H9 (cell line): ENCODE measurements at regions not wholly inside any gene's neighbourhood (a gene's known extent, or its start where the extent isn't known, plus 50 kb on each side); places are given as distances from the start of the nearest gene placed in this dataset.

Source experiments
- DNase-seq: peaks from one replicate; pipeline ENCODE4 v3.0.0-alpha.2; 2017
- H2AFZ ChIP-seq: one replicate; pipeline ENCODE4 v1.6.1; 2013; ENCODE audit warnings: mild to moderate bottlenecking, low read length, control low read depth, moderate library complexity
- H2AK5ac ChIP-seq: 2 replicates; pipeline ENCODE4 v1.6.1; 2013; ENCODE audit warnings: low read length, control low read depth, mixed read lengths; ENCODE audit not compliant: insufficient read length
- H2BK120ac ChIP-seq: one replicate; pipeline ENCODE4 v1.6.1; 2013; ENCODE audit warnings: low read depth, mild to moderate bottlenecking, low read length, control low read depth, inconsistent platforms; ENCODE audit not compliant: poor library complexity, severe bottlenecking
- H2BK12ac ChIP-seq: 2 replicates; pipeline ENCODE4 v1.6.1; 2013; ENCODE audit warnings: low read length, control low read depth, mixed read lengths, low read depth; ENCODE audit not compliant: insufficient read length
- H2BK15ac ChIP-seq: 2 replicates; pipeline ENCODE4 v1.6.1; 2013; ENCODE audit warnings: low read depth, low read length, control low read depth
- H2BK20ac ChIP-seq: one replicate; pipeline ENCODE4 v1.6.1; 2013; ENCODE audit warnings: low read depth, mild to moderate bottlenecking, low read length, control low read depth, inconsistent platforms; ENCODE audit not compliant: poor library complexity, severe bottlenecking
- H2BK5ac ChIP-seq: 2 replicates; pipeline ENCODE4 v1.6.1; 2013; ENCODE audit warnings: low read length, control low read depth, mixed read lengths; ENCODE audit not compliant: insufficient read length
- H3K14ac ChIP-seq: 2 replicates; pipeline ENCODE4 v1.6.1; 2013; ENCODE audit warnings: low read length, control low read depth; ENCODE audit not compliant: insufficient read depth
- H3K18ac ChIP-seq: 2 replicates; pipeline ENCODE4 v1.6.1; 2013; ENCODE audit warnings: low read depth, mild to moderate bottlenecking, mixed read lengths, low read length, control low read depth; ENCODE audit not compliant: insufficient read length
- H3K23ac ChIP-seq: 2 replicates; pipeline ENCODE4 v1.6.1; 2013; ENCODE audit warnings: low read length, control low read depth, mixed read lengths, low read depth; ENCODE audit not compliant: insufficient read length
- H3K23me2 ChIP-seq: 2 replicates; pipeline ENCODE4 v1.6.1; 2013; ENCODE audit warnings: low read depth, mild to moderate bottlenecking, mixed read lengths, low read length, control low read depth; ENCODE audit not compliant: insufficient read length, poor library complexity, severe bottlenecking
- H3K27ac ChIP-seq: 2 replicates; pipeline ENCODE4 v1.5.1; 2013; ENCODE audit warnings: low read length, control low read depth, mixed read lengths, low read depth; ENCODE audit not compliant: insufficient read length
- H3K27me3 ChIP-seq: 2 replicates; pipeline ENCODE4 v1.6.1; 2013; ENCODE audit warnings: low read length, control low read depth, inconsistent platforms; ENCODE audit not compliant: insufficient read depth
- H3K4ac ChIP-seq: 2 replicates; pipeline ENCODE4 v1.6.1; 2013; ENCODE audit warnings: low read depth, mild to moderate bottlenecking, control low read depth, inconsistent platforms, low read length, moderate library complexity
- H3K4me1 ChIP-seq: 2 replicates; pipeline ENCODE4 v1.6.1; 2013; ENCODE audit warnings: low read length, control low read depth, inconsistent platforms; ENCODE audit not compliant: insufficient read depth
- H3K4me2 ChIP-seq: 2 replicates; pipeline ENCODE4 v1.6.1; 2013; ENCODE audit warnings: low read length, control low read depth, mixed read lengths; ENCODE audit not compliant: insufficient read length, insufficient read depth
- H3K56ac ChIP-seq: 2 replicates; pipeline ENCODE4 v1.6.1; 2013; ENCODE audit warnings: low read depth, mild to moderate bottlenecking, mixed read lengths, low read length, control low read depth; ENCODE audit not compliant: insufficient read length
- H3K79me1 ChIP-seq: 2 replicates; pipeline ENCODE4 v1.6.1; 2013; ENCODE audit warnings: low read depth, mild to moderate bottlenecking, moderate library complexity, low read length, control low read depth, inconsistent platforms; ENCODE audit not compliant: insufficient read depth, poor library complexity, severe bottlenecking
- H3K79me2 ChIP-seq: 2 replicates; pipeline ENCODE4 v1.6.1; 2013; ENCODE audit warnings: low read length, control low read depth, inconsistent platforms; ENCODE audit not compliant: insufficient read depth
- H3K9ac ChIP-seq: 2 replicates; pipeline ENCODE4 v1.6.1; 2013; ENCODE audit warnings: low read length, control low read depth, mixed read lengths; ENCODE audit not compliant: insufficient read length; ENCODE audit errors: extremely low read depth
- H3K9me3 ChIP-seq: one replicate; pipeline ENCODE4 v1.6.1; 2013; ENCODE audit warnings: low read depth, low read length, inconsistent platforms; ENCODE audit not compliant: control insufficient read depth
- H3T11ph ChIP-seq: one replicate; pipeline ENCODE4 v1.6.1; 2013; ENCODE audit warnings: mild to moderate bottlenecking, low read length, control low read depth, inconsistent platforms
- H4K20me1 ChIP-seq: one replicate; pipeline ENCODE4 v1.6.1; 2013; ENCODE audit not compliant: control insufficient read depth, insufficient read length, insufficient read depth
- H4K5ac ChIP-seq: 2 replicates; pipeline ENCODE4 v1.6.1; 2013; ENCODE audit warnings: low read depth, mild to moderate bottlenecking, mixed read lengths, low read length, control low read depth; ENCODE audit not compliant: insufficient read length
- H4K8ac ChIP-seq: replicated peaks from 2 replicates; pipeline ENCODE4 v1.6.1; 2013; ENCODE audit warnings: low read length, control low read depth, mixed read lengths, low read depth; ENCODE audit not compliant: insufficient read length
- H4K91ac ChIP-seq: 2 replicates; pipeline ENCODE4 v1.6.1; 2013; ENCODE audit warnings: low read depth, mild to moderate bottlenecking, moderate library complexity, mixed read lengths, low read length, control low read depth; ENCODE audit not compliant: insufficient read length
- H3K27ac Mint-ChIP-seq, 3 experiments: 2 replicates in 2 of 3; 3 replicates in 1 of 3; pipeline ENCODE4 v1.8.0; 2020 to 2021; ENCODE audit warnings: mixed read lengths in 3 of 3, mild to moderate bottlenecking in 1 of 3, moderate library complexity in 1 of 3
- H3K27me3 Mint-ChIP-seq: 2 replicates; pipeline ENCODE4 v1.8.0; 2021; ENCODE audit warnings: low read depth, mild to moderate bottlenecking, moderate library complexity, mixed read lengths
- H3K36me3 Mint-ChIP-seq, 3 experiments: 2 replicates in 2 of 3; 3 replicates in 1 of 3; pipeline ENCODE4 v1.8.0; 2020 to 2021; ENCODE audit warnings: low read depth in 3 of 3, mixed read lengths in 3 of 3; ENCODE audit not compliant: insufficient read depth in 1 of 3
- H3K4me1 Mint-ChIP-seq, 2 experiments: 2 replicates each; pipeline ENCODE4 v1.8.0; 2020; ENCODE audit warnings: mixed read lengths in 2 of 2
- H3K4me3 Mint-ChIP-seq, 2 experiments: 2 replicates in 1 of 2; 3 replicates in 1 of 2; pipeline ENCODE4 v1.8.0; 2020 to 2021; ENCODE audit warnings: mild to moderate bottlenecking in 2 of 2, mixed read lengths in 2 of 2, moderate library complexity in 1 of 2
- H3K9me3 Mint-ChIP-seq, 2 experiments: 2 replicates in 1 of 2; 3 replicates in 1 of 2; pipeline ENCODE4 v1.8.0; 2020; ENCODE audit warnings: mild to moderate bottlenecking in 2 of 2, mixed read lengths in 2 of 2, moderate library complexity in 1 of 2
- WGBS: extraction: QIAGEN DNeasy Blood & Tissue Kit; methylation state at CpG from one replicate; pipeline ENCODE4 v1.1.7; 2013; ENCODE audit warnings: missing lambda C conversion rate, low lambda C conversion rate, mixed read lengths; ENCODE audit not compliant: insufficient read length; ENCODE audit errors: extremely low coverage; 5-methylcytosine and 5-hydroxymethylcytosine counted together
- TF ChIP-seq, protein P1 (sequence below): fragments of 200-600 bp; sonication (generic); conservative IDR thresholded peaks from 3 replicates; pipeline ENCODE4 v1.8.0; 2021; ENCODE audit warnings: antibody characterized with exemption, mild to moderate bottlenecking

DNA sequence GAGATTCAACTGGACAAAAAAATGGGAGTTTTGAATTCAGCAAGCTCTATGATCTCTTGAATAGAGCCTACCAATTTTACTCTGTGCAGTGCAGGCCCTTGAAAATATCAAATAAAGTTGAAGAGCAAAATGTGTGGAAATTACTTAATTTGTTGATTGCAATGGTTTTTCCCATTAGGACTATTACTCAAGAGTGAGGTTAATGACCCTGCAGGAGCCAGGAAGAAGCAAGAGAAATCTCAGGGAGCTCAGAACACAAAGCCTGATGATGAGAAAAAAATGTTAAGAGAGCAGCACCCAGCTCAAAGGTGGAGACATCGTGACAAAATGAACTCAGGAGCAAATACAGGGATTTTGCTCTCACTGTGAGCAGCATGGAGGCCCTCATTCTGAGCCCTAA, 337.6 kb upstream of the TRIB2 start:
- Histone ChIP-seq H4K8ac (no peak overlapping the region), H3K14ac (no peak overlapping the region), H3K79me1 (no peaks in the 10 kb centered on the region), H2BK20ac (no peak overlapping the region), H3K4ac (no peak overlapping the region), H2BK120ac (no peak overlapping the region), H3K56ac (no peak overlapping the region), H4K5ac (no peak overlapping the region), H2BK15ac (no peak overlapping the region), H3K9me3 (no peaks in the 10 kb centered on the region), H2AK5ac (no peak overlapping the region), H2BK12ac (no peak overlapping the region), H3K4me1 (peaks cover 2% of the 10 kb centered on the region; the same call in 1 of the 2 replicates), H3K4me2 (no peak overlapping the region), H4K91ac (no peak overlapping the region), H3K9ac (no peak overlapping the region), H3K27me3 (no peaks in the 10 kb centered on the region), H3K79me2 (no peaks in the 10 kb centered on the region), H4K20me1 (no peaks in the 10 kb centered on the region), H3T11ph (no peak overlapping the region), H2AFZ (no peak overlapping the region), H3K23ac (no peak overlapping the region), H3K23me2 (no peaks in the 10 kb centered on the region), H2BK5ac (no peak overlapping the region), H3K18ac (no peak overlapping the region), H3K27ac (no peak overlapping the region)
- Mint-ChIP-seq H3K4me1 (peaks cover 14 to 17% of the 10 kb centered on the region in 2 experiments), H3K27ac (no peak overlapping the region), H3K9me3 (no peaks in the 10 kb centered on the region; a peak in 1 of 5 replicates), H3K27me3 (no peaks in the 10 kb centered on the region), H3K36me3 (no peaks in the 10 kb centered on the region), H3K4me3 (no peak overlapping the region)
- TF ChIP-seq, protein P1, sequence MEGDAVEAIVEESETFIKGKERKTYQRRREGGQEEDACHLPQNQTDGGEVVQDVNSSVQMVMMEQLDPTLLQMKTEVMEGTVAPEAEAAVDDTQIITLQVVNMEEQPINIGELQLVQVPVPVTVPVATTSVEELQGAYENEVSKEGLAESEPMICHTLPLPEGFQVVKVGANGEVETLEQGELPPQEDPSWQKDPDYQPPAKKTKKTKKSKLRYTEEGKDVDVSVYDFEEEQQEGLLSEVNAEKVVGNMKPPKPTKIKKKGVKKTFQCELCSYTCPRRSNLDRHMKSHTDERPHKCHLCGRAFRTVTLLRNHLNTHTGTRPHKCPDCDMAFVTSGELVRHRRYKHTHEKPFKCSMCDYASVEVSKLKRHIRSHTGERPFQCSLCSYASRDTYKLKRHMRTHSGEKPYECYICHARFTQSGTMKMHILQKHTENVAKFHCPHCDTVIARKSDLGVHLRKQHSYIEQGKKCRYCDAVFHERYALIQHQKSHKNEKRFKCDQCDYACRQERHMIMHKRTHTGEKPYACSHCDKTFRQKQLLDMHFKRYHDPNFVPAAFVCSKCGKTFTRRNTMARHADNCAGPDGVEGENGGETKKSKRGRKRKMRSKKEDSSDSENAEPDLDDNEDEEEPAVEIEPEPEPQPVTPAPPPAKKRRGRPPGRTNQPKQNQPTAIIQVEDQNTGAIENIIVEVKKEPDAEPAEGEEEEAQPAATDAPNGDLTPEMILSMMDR, result no peak
- DNase-seq, result no peak
- WGBS, result no CpG with 5 or more reads among the region's 1 CpG
